Breast epithelium (tissue), 3 donors: ENCODE measurements at regions not wholly inside any gene's neighbourhood (a gene's known extent, or its start where the extent isn't known, plus 50 kb on each side); places are given as distances from the start of the nearest gene placed in this dataset.

Experiments
- POLR2A ChIP-seq: fragments of 450-650 bp; IDR thresholded peaks from one replicate; pipeline ENCODE4 v1.6.1; 2016; ENCODE audit warnings: antibody characterized with exemption, mild to moderate bottlenecking, moderate library complexity
- TF ChIP-seq, protein P1 (sequence below), 3 donors: fragments of 450-650 bp; IDR thresholded peaks; one replicate each; pipeline ENCODE4 v1.5.1; 2016 to 2017; ENCODE audit warnings: antibody characterized with exemption in 3 of 3, mild to moderate bottlenecking in 3 of 3, moderate library complexity in 3 of 3

DNA sequence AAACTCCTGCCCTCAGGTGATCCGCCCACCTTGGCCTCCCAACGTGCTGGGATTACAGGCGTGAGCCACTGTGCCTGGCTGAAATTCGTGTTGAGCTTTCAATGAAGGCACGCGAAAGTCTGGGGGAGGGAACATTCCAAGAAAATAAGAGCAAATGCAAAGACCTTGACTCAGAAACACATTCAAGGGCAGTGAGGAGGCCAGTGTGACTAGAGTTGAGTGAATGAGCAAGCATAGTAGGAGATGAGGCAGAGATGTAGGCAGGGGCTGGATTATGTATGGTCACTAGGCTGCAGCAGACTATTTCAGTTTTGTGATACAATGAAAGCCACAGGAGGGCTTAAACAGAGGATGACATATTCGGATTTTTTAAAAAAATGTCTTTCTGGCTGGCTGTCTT, 67.0 kb downstream of the SCN11A start:
- TF ChIP-seq, protein P1, sequence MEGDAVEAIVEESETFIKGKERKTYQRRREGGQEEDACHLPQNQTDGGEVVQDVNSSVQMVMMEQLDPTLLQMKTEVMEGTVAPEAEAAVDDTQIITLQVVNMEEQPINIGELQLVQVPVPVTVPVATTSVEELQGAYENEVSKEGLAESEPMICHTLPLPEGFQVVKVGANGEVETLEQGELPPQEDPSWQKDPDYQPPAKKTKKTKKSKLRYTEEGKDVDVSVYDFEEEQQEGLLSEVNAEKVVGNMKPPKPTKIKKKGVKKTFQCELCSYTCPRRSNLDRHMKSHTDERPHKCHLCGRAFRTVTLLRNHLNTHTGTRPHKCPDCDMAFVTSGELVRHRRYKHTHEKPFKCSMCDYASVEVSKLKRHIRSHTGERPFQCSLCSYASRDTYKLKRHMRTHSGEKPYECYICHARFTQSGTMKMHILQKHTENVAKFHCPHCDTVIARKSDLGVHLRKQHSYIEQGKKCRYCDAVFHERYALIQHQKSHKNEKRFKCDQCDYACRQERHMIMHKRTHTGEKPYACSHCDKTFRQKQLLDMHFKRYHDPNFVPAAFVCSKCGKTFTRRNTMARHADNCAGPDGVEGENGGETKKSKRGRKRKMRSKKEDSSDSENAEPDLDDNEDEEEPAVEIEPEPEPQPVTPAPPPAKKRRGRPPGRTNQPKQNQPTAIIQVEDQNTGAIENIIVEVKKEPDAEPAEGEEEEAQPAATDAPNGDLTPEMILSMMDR (IDR thresholded peaks at IDR 0.05): no peak
- no peak for TF ChIP-seq POLR2A
